Muscle layer of duodenum (tissue), 2 donors: ENCODE measurements at regions not wholly inside any gene's neighbourhood (a gene's known extent, or its start where the extent isn't known, plus 50 kb on each side); places are given as distances from the start of the nearest gene placed in this dataset.

Experiments
- H3K27ac ChIP-seq: one replicate; pipeline ENCODE4 v1.7.0; 2013; ENCODE audit warnings: mild to moderate bottlenecking, low read length
- H3K27me3 ChIP-seq: one replicate; pipeline ENCODE4 v1.7.0; 2013; ENCODE audit warnings: low read depth, mild to moderate bottlenecking, control low read depth, low read length
- H3K36me3 ChIP-seq, 2 donors: one replicate each; pipeline ENCODE4 v1.7.0; 2013; ENCODE audit warnings: low read length in 2 of 2, control low read depth in 1 of 2, mild to moderate bottlenecking in 1 of 2; ENCODE audit not compliant: insufficient read depth in 2 of 2, control insufficient read depth in 1 of 2
- H3K4me1 ChIP-seq, 2 donors: one replicate each; pipeline ENCODE4 v1.7.0; 2013; ENCODE audit warnings: low read length in 2 of 2, mild to moderate bottlenecking in 2 of 2, control low read depth in 1 of 2, moderate library complexity in 1 of 2; ENCODE audit not compliant: insufficient read depth in 2 of 2, control insufficient read depth in 1 of 2
- H3K4me3 ChIP-seq, 2 donors: one replicate each; pipeline ENCODE4 v1.7.0; 2013; ENCODE audit warnings: low read length in 2 of 2, low read depth in 1 of 2, mild to moderate bottlenecking in 1 of 2
- H3K9me3 ChIP-seq, 2 donors: one replicate each; pipeline ENCODE4 v1.7.0; 2013; ENCODE audit warnings: low read length in 2 of 2, control low read depth in 1 of 2, mild to moderate bottlenecking in 1 of 2; ENCODE audit not compliant: control insufficient read depth in 1 of 2
- donor health status: healthy.

DNA sequence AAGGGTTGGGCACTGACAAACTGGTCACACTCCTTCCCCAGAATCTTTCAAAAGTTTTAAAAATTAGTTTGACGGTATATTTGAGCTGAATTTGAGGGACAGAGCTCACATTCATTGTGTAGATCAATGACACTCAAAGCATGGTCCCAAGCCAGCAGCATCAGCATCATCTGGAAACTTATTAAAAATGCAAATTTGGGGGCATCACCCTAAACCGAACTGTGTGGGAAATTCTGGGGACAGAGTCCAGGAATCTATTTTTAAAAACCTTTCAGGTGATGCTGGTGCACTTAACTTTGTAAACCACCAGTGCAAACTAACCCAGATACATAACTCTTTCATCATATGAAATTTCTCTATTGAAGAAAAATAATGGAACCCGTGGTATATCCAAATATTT lies 58.1 kb upstream of the MTAP start:
- no peaks in the 10 kb centered on the region for H3K4me1 ChIP-seq
- no peaks in the 10 kb centered on the region for H3K27me3 ChIP-seq
- H3K9me3 ChIP-seq: no peaks in the 10 kb centered on the region
- no peak overlapping the region for H3K27ac ChIP-seq
- no peak overlapping the region for H3K4me3 ChIP-seq
- H3K36me3 ChIP-seq: no peaks in the 10 kb centered on the region

DNA sequence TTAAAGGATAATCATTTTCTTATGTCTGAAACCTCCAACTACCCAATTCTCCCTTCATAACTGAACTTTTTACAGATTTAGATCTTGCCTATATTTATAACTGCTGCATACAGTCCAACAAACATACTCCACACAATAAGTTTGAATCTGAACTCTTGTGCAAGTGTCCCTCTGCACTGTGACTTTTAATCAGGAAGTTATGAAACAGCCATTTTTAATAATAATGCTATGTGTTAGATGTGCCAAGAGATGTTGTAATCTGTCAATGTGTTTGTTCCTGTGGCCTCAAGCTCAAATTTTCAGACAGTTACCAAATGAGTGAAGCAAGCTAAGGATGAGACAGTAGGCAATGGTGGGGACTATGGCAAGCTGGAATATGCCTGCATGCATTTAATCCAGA lies 57.6 kb upstream of the MTAP start:
- no peak overlapping the region for H3K27ac ChIP-seq
- no peaks in the 10 kb centered on the region for H3K9me3 ChIP-seq
- no peaks in the 10 kb centered on the region for H3K36me3 ChIP-seq
- no peaks in the 10 kb centered on the region for H3K27me3 ChIP-seq
- no peak overlapping the region for H3K4me3 ChIP-seq
- H3K4me1 ChIP-seq: no peaks in the 10 kb centered on the region

DNA sequence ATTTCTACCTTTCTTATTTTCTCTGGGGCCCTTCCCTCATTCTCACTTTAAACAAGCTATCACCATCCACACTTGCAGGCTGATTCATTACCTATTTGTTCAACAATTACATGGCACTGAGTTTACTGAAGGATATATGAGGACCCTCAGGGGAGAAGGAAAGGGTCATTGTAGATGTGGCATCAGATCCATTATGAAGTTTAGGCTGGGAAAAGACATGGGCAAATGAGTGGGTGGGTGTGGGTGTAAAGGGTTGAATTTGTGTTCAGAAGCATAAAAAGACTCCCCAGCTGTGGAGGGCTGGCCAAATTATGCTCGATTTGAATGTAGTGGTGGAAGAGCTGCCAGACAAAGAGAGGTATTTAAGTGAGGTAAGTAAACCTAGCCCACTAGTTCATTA lies 55.9 kb upstream of the MTAP start:
- no peaks in the 10 kb centered on the region for H3K9me3 ChIP-seq
- H3K4me1 ChIP-seq: no peaks in the 10 kb centered on the region
- H3K4me3 ChIP-seq: no peak overlapping the region
- H3K36me3 ChIP-seq: no peaks in the 10 kb centered on the region
- H3K27me3 ChIP-seq: no peaks in the 10 kb centered on the region
- H3K27ac ChIP-seq: no peak overlapping the region

DNA sequence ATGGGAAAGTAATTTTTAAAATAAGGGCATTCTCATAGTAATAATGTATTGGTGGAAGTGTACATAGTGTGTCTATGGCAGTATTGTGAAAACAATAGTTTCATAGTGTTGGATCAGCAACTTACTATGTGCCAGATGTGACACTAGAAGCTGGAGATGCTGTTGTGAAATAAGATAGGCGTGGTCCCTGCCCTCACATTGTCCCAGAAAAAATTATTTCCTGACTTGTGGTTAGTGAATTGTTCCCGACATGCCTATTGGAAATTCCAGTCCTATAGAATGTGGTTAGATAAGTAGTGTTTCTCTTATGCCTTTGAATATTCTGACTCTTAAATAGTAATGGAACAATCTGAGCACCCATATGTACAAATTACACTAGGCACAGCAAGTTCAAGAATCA lies 55.3 kb upstream of the MTAP start:
- no peak overlapping the region for H3K27ac ChIP-seq
- H3K36me3 ChIP-seq: no peaks in the 10 kb centered on the region
- H3K9me3 ChIP-seq: no peaks in the 10 kb centered on the region
- H3K4me3 ChIP-seq: no peak overlapping the region
- no peaks in the 10 kb centered on the region for H3K4me1 ChIP-seq
- H3K27me3 ChIP-seq: no peaks in the 10 kb centered on the region

GRCh38 chr9:21750021-21750735 lies 52.3 kb upstream of the MTAP start:
- no peaks in the 10 kb centered on the region for H3K36me3 ChIP-seq
- H3K4me3 ChIP-seq: no peak overlapping the region
- H3K27ac ChIP-seq: no peak overlapping the region
- no peaks in the 10 kb centered on the region for H3K27me3 ChIP-seq
- no peaks in the 10 kb centered on the region for H3K4me1 ChIP-seq
- H3K9me3 ChIP-seq: no peaks in the 10 kb centered on the region

DNA sequence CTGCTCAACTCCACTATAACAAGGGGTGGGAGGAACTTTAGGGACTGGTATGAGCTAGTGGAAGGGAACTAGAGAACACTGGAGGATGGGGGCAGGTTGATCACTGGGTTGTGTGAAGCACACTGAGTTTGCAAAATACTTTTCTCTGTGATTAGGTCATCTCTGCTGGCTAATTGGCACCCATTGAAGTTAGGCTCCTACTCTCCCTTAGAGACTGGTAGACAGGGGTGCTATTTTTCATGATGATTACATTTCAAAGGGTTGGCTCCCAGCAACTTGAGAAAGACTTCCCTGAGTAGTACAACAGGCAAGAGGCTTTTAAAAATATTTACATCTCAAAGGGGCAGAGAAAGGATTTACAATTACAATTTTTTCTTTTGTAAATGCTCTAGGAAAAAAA lies 50.4 kb upstream of the MTAP start:
- no peak overlapping the region for H3K4me3 ChIP-seq
- H3K27ac ChIP-seq: no peak overlapping the region
- H3K27me3 ChIP-seq: no peaks in the 10 kb centered on the region
- no peaks in the 10 kb centered on the region for H3K9me3 ChIP-seq
- H3K36me3 ChIP-seq: no peaks in the 10 kb centered on the region
- no peaks in the 10 kb centered on the region for H3K4me1 ChIP-seq
